ENCODE measurements at regions not wholly inside any gene's neighbourhood (a gene's known extent, or its start where the extent isn't known, plus 50 kb on each side); places are given as distances from the start of the nearest gene placed in this dataset.

GRCh38 chr14:50056435-50056834, 59.9 kb downstream of the VCPKMT start:
- TF ChIP-seq CTCF (IDR thresholded peaks at IDR 0.05) (no peak), POLR2AphosphoS5 (IDR thresholded peaks at IDR 0.05) (no peak)
